Activated CD4-positive, alpha-beta T cell treated with anti-CD3 and anti-CD28 coated beads, Interleukin-10, Interleukin-2, amounts not matched to agents 100 ng/mL and 50 ng/mL, durations not matched to agents 16 hours and 8 hours (primary cell): ENCODE measurements at regions not wholly inside any gene's neighbourhood (a gene's known extent, or its start where the extent isn't known, plus 50 kb on each side); places are given as distances from the start of the nearest gene placed in this dataset.

Source experiments
- DNase-seq: peaks from one replicate; pipeline ENCODE4 v3.0.0-alpha.2; 2020

- no peak for DNase-seq
These were observed 83.1 kb upstream of the SEMA3A start for GRCh38 chr7:84277628-84278224.

- DNase-seq = no peak
These were observed 79.5 kb upstream of the SEMA3A start for GRCh38 chr7:84274029-84274638.

- no peak for DNase-seq
These were observed 77.0 kb upstream of the SEMA3A start for GRCh38 chr7:84271543-84271942.

GRCh38 chr7:84264396-84264795 lies 69.8 kb upstream of the SEMA3A start:
- no peak for DNase-seq

GRCh38 chr7:84263106-84263505 lies 68.5 kb upstream of the SEMA3A start:
- no peak for DNase-seq

GRCh38 chr7:84261509-84261908 lies 66.9 kb upstream of the SEMA3A start:
- DNase-seq = no peak

GRCh38 chr7:84258628-84259027 lies 64.0 kb upstream of the SEMA3A start:
- DNase-seq = no peak

GRCh38 chr7:84256571-84256971 lies 62.0 kb upstream of the SEMA3A start:
- DNase-seq = no peak

GRCh38 chr7:84251277-84251781 lies 56.7 kb upstream of the SEMA3A start:
- DNase-seq = no peak

GRCh38 chr7:84250452-84250851 lies 55.9 kb upstream of the SEMA3A start:
- DNase-seq = no peak

- no peak for DNase-seq
These were observed 55.1 kb upstream of the SEMA3A start for GRCh38 chr7:84249656-84250055.

- DNase-seq = no peak
These were observed 54.3 kb upstream of the SEMA3A start for GRCh38 chr7:84248843-84249242.

GRCh38 chr7:84248267-84248666 lies 53.7 kb upstream of the SEMA3A start:
- no peak for DNase-seq

GRCh38 chr7:84247591-84247990 lies 53.0 kb upstream of the SEMA3A start:
- no peak for DNase-seq

GRCh38 chr7:84245835-84246234 lies 51.2 kb upstream of the SEMA3A start:
- DNase-seq = no peak
